Upper lobe of left lung (tissue), 4 donors: ENCODE measurements at regions not wholly inside any gene's neighbourhood (a gene's known extent, or its start where the extent isn't known, plus 50 kb on each side); places are given as distances from the start of the nearest gene placed in this dataset.

Experiments
- EP300 ChIP-seq, 4 donors: sonication (generic); formaldehyde crosslinking; IDR thresholded peaks; one replicate each; pipeline ENCODE4 v1.5.1; 2017; ENCODE audit warnings: antibody characterized with exemption in 4 of 4, control low read depth in 2 of 4
- POLR2A ChIP-seq, 4 donors: fragments of 450-650 bp; IDR thresholded peaks; one replicate each; pipeline ENCODE4 v1.5.1; 2016 to 2017; ENCODE audit warnings: antibody characterized with exemption in 4 of 4, mild to moderate bottlenecking in 2 of 4
- TF ChIP-seq, protein P1 (sequence below), 6 experiments: fragments of 450-650 bp in 4 of 6; fragments of 200-600 bp in 2 of 6; sonication (generic) in 2 of 6; IDR thresholded peaks; one replicate each; pipeline ENCODE4 v1.5.1; 2016 to 2019; ENCODE audit warnings: antibody characterized with exemption in 6 of 6

DNA sequence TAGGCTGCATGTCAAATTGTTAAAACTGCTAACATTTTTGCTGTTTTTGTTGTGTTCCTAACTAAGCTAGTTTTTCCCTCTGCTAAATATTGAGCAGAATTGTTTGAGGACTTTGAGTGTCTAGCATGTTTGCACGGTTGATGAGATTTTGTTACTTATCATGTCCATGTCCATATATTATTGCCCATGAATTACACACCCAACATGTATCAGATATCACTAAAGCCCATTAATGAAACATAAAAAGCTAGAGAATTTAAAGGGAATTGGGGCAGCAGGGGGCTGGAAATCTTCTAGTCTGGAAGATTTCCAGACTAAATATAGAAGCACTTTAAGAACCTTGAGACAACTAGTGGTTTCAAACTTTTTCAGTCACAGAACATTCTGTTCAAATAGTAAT lies 197.7 kb downstream of the SNX10 start:
- TF ChIP-seq EP300 (IDR thresholded peaks at IDR 0.05) (no peak), POLR2A (IDR thresholded peaks at IDR 0.05) (no peak)
- TF ChIP-seq, protein P1, sequence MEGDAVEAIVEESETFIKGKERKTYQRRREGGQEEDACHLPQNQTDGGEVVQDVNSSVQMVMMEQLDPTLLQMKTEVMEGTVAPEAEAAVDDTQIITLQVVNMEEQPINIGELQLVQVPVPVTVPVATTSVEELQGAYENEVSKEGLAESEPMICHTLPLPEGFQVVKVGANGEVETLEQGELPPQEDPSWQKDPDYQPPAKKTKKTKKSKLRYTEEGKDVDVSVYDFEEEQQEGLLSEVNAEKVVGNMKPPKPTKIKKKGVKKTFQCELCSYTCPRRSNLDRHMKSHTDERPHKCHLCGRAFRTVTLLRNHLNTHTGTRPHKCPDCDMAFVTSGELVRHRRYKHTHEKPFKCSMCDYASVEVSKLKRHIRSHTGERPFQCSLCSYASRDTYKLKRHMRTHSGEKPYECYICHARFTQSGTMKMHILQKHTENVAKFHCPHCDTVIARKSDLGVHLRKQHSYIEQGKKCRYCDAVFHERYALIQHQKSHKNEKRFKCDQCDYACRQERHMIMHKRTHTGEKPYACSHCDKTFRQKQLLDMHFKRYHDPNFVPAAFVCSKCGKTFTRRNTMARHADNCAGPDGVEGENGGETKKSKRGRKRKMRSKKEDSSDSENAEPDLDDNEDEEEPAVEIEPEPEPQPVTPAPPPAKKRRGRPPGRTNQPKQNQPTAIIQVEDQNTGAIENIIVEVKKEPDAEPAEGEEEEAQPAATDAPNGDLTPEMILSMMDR (IDR thresholded peaks at IDR 0.05), result no peak
